SK-N-SH (cell line): ENCODE measurements at regions not wholly inside any gene's neighbourhood (a gene's known extent, or its start where the extent isn't known, plus 50 kb on each side); places are given as distances from the start of the nearest gene placed in this dataset.
A peak's percentile ranks its signal among the peaks of the same experiment; 100 is the strongest.

Experiments used
- CTCF ChIA-PET: fragments of 300-600, 350-600 bp; formaldehyde crosslinking; extraction: SDS; loops from one replicate; lab custom pipeline; 2021; lab: Yijun Ruan, JAX
- POLR2A ChIA-PET: fragments of 350-600 bp; sonication (Branson Sonifier 250); formaldehyde crosslinking; extraction: SDS; loops from one replicate; lab custom pipeline; 2020; ENCODE audit warnings: antibody characterized with exemption, inconsistent platforms; lab: Yijun Ruan, JAX
- DNase-seq: peaks from one replicate; pipeline ENCODE4 v3.0.0; 2012
- H2AFZ ChIP-seq: fragments of 200-600 bp; sonication (generic); 2 replicates; pipeline ENCODE4 v1.8.1; 2016; ENCODE audit warnings: antibody characterized with exemption, mild to moderate bottlenecking, low read depth
- H3F3A ChIP-seq: fragments of 200-600 bp; sonication (generic); replicated peaks from 2 replicates; pipeline ENCODE3; 2016; ENCODE audit warnings: antibody characterized with exemption, mild to moderate bottlenecking; ENCODE audit not compliant: insufficient read depth
- H3K27ac ChIP-seq, 2 experiments: fragments of 200-500 bp in 1 of 2; fragments of 200-600 bp in 1 of 2; sonication (Bioruptor generic) in 1 of 2; sonication (generic), shearing (Covaris generic) in 1 of 2; 2 replicates each; pipeline versions ENCODE4 v1.5.1 to v1.6.1; 2014 to 2016; ENCODE audit warnings: low read depth in 2 of 2, inconsistent platforms in 1 of 2, low read length in 1 of 2, mild to moderate bottlenecking in 1 of 2, mixed read lengths in 1 of 2
- H3K27me3 ChIP-seq: fragments of 200-600 bp; sonication (generic), shearing (Covaris generic); 2 replicates; pipeline ENCODE4 v1.6.1; 2016; ENCODE audit warnings: mixed run types; ENCODE audit not compliant: insufficient read depth
- H3K36me3 ChIP-seq, 2 experiments: fragments of 200-500 bp in 1 of 2; fragments of 200-600 bp in 1 of 2; sonication (Bioruptor generic) in 1 of 2; sonication (generic) in 1 of 2; replicated peaks in 1 of 2; 2 replicates each; pipeline versions ENCODE3 to v1.5.1; 2014 to 2016; ENCODE audit warnings: low read length in 1 of 2, mild to moderate bottlenecking in 1 of 2; ENCODE audit not compliant: insufficient read depth in 2 of 2, control insufficient read depth in 1 of 2
- H3K4me1 ChIP-seq, 2 experiments: fragments of 200-500 bp in 1 of 2; fragments of 200-600 bp in 1 of 2; sonication (Bioruptor generic) in 1 of 2; sonication (generic), shearing (Covaris generic) in 1 of 2; 2 replicates each; pipeline versions ENCODE4 v1.5.1 to v1.6.1; 2014 to 2016; ENCODE audit warnings: low read depth in 1 of 2, low read length in 1 of 2, mixed run types in 1 of 2; ENCODE audit not compliant: insufficient read depth in 2 of 2, control insufficient read depth in 1 of 2
- H3K4me2 ChIP-seq: fragments of 200-600 bp; sonication (generic), shearing (Covaris generic); 2 replicates; pipeline ENCODE4 v1.6.1; 2017; ENCODE audit warnings: mixed run types
- H3K4me3 ChIP-seq, 2 experiments: fragments of 200-500 bp in 1 of 2; fragments of 200-600 bp in 1 of 2; sonication (Bioruptor generic) in 1 of 2; sonication (generic), shearing (Covaris generic) in 1 of 2; 2 replicates each; pipeline versions ENCODE4 v1.5.1 to v1.8.1; 2014 to 2016; ENCODE audit warnings: low read depth in 2 of 2, inconsistent platforms in 1 of 2, low read length in 1 of 2, mild to moderate bottlenecking in 1 of 2, mixed read lengths in 1 of 2, moderate library complexity in 1 of 2
- H3K79me2 ChIP-seq: fragments of 200-600 bp; sonication (generic); 2 replicates; pipeline ENCODE4 v1.8.1; 2017; ENCODE audit warnings: mild to moderate bottlenecking; ENCODE audit not compliant: insufficient read depth
- H3K9ac ChIP-seq: fragments of 200-600 bp; sonication (generic); 2 replicates; pipeline ENCODE4 v1.6.1; 2017; ENCODE audit warnings: mixed run types
- H3K9me2 ChIP-seq: fragments of 200-600 bp; sonication (generic); 2 replicates; pipeline ENCODE4 v1.6.1; 2017; ENCODE audit warnings: mixed run types
- H3K9me3 ChIP-seq: fragments of 200-600 bp; sonication (generic); 2 replicates; pipeline ENCODE4 v1.6.1; 2017; ENCODE audit warnings: mixed run types, mild to moderate bottlenecking, moderate library complexity
- H4K20me1 ChIP-seq: fragments of 200-600 bp; sonication (generic); 2 replicates; pipeline ENCODE4 v1.6.1; 2017; ENCODE audit warnings: mild to moderate bottlenecking, mixed run types; ENCODE audit not compliant: insufficient read depth
- EP300 ChIP-seq, 2 experiments: IDR thresholded peaks; 2 replicates each; pipeline versions ENCODE4 v1.4.0 to v1.6.1; 2012; ENCODE audit warnings: borderline replicate concordance in 1 of 2, low read depth in 1 of 2, low read length in 1 of 2
- FOXM1 ChIP-seq: IDR thresholded peaks from 2 replicates; pipeline ENCODE4 v1.4.0; 2012; ENCODE audit warnings: low read depth, mild to moderate bottlenecking
- NRF1 ChIP-seq: IDR thresholded peaks from 2 replicates; pipeline ENCODE4 v1.6.1; 2012; ENCODE audit warnings: low read depth, mild to moderate bottlenecking, low read length
- RAD21 ChIP-seq: IDR thresholded peaks from 2 replicates; pipeline ENCODE4 v1.6.1; 2012; ENCODE audit warnings: mild to moderate bottlenecking, low read length
- RFX5 ChIP-seq: IDR thresholded peaks from 2 replicates; pipeline ENCODE4 v1.6.1; 2012; ENCODE audit warnings: mild to moderate bottlenecking, improper control_type of control experiment, low read length
- TEAD4 ChIP-seq: IDR thresholded peaks from 2 replicates; pipeline ENCODE4 v1.4.0; 2012; ENCODE audit warnings: mild to moderate bottlenecking, borderline replicate concordance; ENCODE audit not compliant: insufficient read depth
- WGBS: methylation state at CpG from one replicate; pipeline ENCODE4 v1.1.6; 2017; ENCODE audit warnings: low lambda C conversion rate; 5-methylcytosine and 5-hydroxymethylcytosine counted together
- TF ChIP-seq, protein P1 (sequence below): fragments of 200-600 bp; sonication (generic); IDR thresholded peaks from 2 replicates; pipeline ENCODE4 v1.6.1; 2017; ENCODE audit warnings: antibody characterized with exemption, mild to moderate bottlenecking, moderate library complexity

DNA sequence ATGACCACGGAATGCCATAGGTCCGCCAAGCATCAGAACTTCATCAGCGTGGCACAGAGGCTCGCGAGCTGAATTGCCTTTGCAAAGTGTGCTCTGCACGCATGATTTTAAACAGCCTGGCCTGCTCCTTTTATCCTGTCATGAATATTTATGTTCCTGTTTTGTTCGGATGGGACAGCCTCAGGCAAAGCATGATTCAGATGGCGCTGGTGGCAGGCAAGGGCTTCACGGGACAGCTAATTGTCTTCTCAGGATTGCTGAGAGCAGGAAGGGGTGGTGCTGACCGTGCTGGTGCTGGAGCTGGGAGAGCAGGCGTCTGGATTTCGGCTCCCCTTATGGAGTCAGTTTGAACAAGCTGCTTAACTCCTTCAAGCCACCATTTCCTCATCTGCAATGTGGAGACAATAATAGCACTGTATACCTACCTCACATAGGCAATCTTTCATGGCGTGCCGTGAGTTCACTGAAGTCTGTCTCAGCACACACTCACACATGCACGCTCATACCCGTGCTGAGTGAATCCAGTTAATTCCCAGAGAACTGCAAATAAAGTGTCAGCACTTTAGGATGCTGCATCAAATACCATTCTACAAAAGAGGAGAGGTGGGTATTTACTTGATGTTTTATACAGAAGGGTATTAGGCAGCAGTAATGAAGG is 79.7 kb upstream of the APCDD1 start:
- H3K9ac ChIP-seq: no peak overlapping the region
- H3K79me2 ChIP-seq: no peaks in the 10 kb centered on the region
- 0 out of 4 replicates have a peak, but pooled peaks of 1 of the 2 experiments have one; percentile 13 for TF ChIP-seq EP300 (IDR thresholded peaks at IDR 0.05; ENCODE audit: borderline replicate concordance in 1 of 2, low read depth in 1 of 2, low read length in 1 of 2)
- no peak for TF ChIP-seq TEAD4
- TF ChIP-seq, protein P1, sequence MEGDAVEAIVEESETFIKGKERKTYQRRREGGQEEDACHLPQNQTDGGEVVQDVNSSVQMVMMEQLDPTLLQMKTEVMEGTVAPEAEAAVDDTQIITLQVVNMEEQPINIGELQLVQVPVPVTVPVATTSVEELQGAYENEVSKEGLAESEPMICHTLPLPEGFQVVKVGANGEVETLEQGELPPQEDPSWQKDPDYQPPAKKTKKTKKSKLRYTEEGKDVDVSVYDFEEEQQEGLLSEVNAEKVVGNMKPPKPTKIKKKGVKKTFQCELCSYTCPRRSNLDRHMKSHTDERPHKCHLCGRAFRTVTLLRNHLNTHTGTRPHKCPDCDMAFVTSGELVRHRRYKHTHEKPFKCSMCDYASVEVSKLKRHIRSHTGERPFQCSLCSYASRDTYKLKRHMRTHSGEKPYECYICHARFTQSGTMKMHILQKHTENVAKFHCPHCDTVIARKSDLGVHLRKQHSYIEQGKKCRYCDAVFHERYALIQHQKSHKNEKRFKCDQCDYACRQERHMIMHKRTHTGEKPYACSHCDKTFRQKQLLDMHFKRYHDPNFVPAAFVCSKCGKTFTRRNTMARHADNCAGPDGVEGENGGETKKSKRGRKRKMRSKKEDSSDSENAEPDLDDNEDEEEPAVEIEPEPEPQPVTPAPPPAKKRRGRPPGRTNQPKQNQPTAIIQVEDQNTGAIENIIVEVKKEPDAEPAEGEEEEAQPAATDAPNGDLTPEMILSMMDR: no peak
- H2AFZ ChIP-seq: no peak overlapping the region
- ChIA-PET POLR2A (no interaction called here), CTCF (no interaction called here)
- H3K27ac ChIP-seq: no peak overlapping the region
- H3K27me3 ChIP-seq: no peaks in the 10 kb centered on the region; the same call in 1 of the 2 replicates
- H3K4me3 ChIP-seq: no peak overlapping the region
- H3K9me2 ChIP-seq: no peaks in the 10 kb centered on the region
- no peak overlapping the region for H3K4me2 ChIP-seq
- peaks cover 0 to 14% of the 10 kb centered on the region in 2 experiments; a peak in 1 of 4 replicates for H3K4me1 ChIP-seq
- DNase-seq: peak; percentile 53
- no peaks in the 10 kb centered on the region for H3K9me3 ChIP-seq
- H3F3A ChIP-seq: no peaks in the 10 kb centered on the region
- no peaks in the 10 kb centered on the region for H3K36me3 ChIP-seq
- H4K20me1 ChIP-seq: no peaks in the 10 kb centered on the region
- 37% methylated on average over 9 of the region's 16 CpGs for WGBS

DNA sequence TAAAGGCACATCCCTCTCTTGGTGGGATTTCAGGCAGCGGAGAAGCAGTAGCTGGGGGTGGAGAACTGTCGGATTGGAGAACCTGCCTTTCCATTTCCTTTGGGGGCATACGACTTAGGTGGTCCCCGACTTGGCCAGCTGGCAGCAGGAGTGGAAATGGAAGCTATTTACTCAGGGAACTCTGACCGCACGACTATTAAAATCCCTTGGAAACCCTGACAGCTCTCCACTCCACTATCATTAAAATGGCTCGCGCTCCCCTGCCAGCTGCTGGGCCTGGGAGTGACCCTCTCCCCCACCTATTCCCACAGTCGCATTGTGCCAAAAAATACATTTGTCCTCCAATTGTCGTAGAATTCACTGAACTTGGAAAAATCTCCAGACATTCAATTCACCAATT is 77.7 kb upstream of the APCDD1 start:
- POLR2A ChIA-PET: no interaction called here
- Histone ChIP-seq H3K9me3 (no peaks in the 10 kb centered on the region), H3K4me3 (no peak overlapping the region), H4K20me1 (no peaks in the 10 kb centered on the region), H3K36me3 (no peaks in the 10 kb centered on the region), H3K9me2 (no peaks in the 10 kb centered on the region), H3F3A (no peaks in the 10 kb centered on the region), H3K9ac (no peak overlapping the region), H3K27ac (no peak overlapping the region), H3K4me1 (peaks cover 0 to 9% of the 10 kb centered on the region in 2 experiments; a peak in 1 of 4 replicates), H2AFZ (no peak overlapping the region), H3K79me2 (no peaks in the 10 kb centered on the region), H3K27me3 (no peaks in the 10 kb centered on the region; the same call in 1 of the 2 replicates), H3K4me2 (no peak overlapping the region)
- no peak for DNase-seq
- TF ChIP-seq, protein P1: no peak
- no peak for TF ChIP-seq FOXM1
- TF ChIP-seq RAD21: no peak
- TF ChIP-seq RFX5: no peak
- TF ChIP-seq NRF1: no peak
- WGBS: 54% methylated on average over 10 of the region's 10 CpGs
- CTCF ChIA-PET: interaction anchor here (1.2 kb wide), 1 partner anchor 360 kb away, joined by 3 read pairs; no protein-coding TSS in a partner anchor
